ENCODE measurements at regions not wholly inside any gene's neighbourhood (a gene's known extent, or its start where the extent isn't known, plus 50 kb on each side); places are given as distances from the start of the nearest gene placed in this dataset.

GRCh38 chr3:153285194-153285641 is 123.2 kb downstream of the RAP2B start:
- Histone ChIP-seq H3K79me2 (ENCODE audit: control insufficient read depth, insufficient read depth, low read length) (no peaks in the 10 kb centered on the region), H3K27me3 (replicated peaks in 1 of 4; ENCODE audit: control extremely low read depth in 1 of 4, control insufficient read depth in 3 of 4, insufficient read depth in 4 of 4, low read length in 3 of 4) (no peaks in the 10 kb centered on the region), H4K20me1 (ENCODE audit: control insufficient read depth, insufficient read depth, low read length, poor library complexity, severe bottlenecking) (no peaks in the 10 kb centered on the region), H3K27ac (ENCODE audit: low read length in 2 of 2) (no peak overlapping the region), H2AFZ (ENCODE audit: insufficient read depth, low read depth, low read length, poor library complexity, severe bottlenecking) (no peak overlapping the region), H3K36me3 (replicated peaks in 1 of 2; ENCODE audit: control extremely low read depth in 1 of 2, control insufficient read depth in 1 of 2, extremely low read depth in 1 of 2, insufficient read depth in 2 of 2, low read length in 1 of 2) (no peaks in the 10 kb centered on the region), H3K4me2 (replicated peaks; ENCODE audit: low read depth, low read length, poor library complexity, severe bottlenecking) (no peak overlapping the region), H3K9ac (ENCODE audit: low read length) (no peak overlapping the region), H3K9me3 (ENCODE audit: control extremely low read depth in 1 of 3, control insufficient read depth in 2 of 3, insufficient read depth in 1 of 3, low read length in 2 of 3) (peaks cover 0 to 5% (median 0%) of the 10 kb centered on the region in 3 donors), H3K4me1 (ENCODE audit: control insufficient read depth in 2 of 2, insufficient read depth in 2 of 2, low read length in 2 of 2) (peaks cover 0 to 4% of the 10 kb centered on the region in 2 donors), H3K4me3 (ENCODE audit: control extremely low read depth in 1 of 5, extremely low read depth in 1 of 5, insufficient read depth in 1 of 5, low read depth in 2 of 5, low read length in 4 of 5) (no peak overlapping the region)
- no peaks in the 10 kb centered on the region for H3K27me3 Mint-ChIP-seq
- DNase-seq, result no peak
- ChIA-PET CTCF (interaction anchor here (1.3 kb wide), 1 partner anchor 242 kb away, joined by 4 read pairs; no protein-coding TSS in a partner anchor), POLR2A (no interaction called here)
- intact Hi-C loops (cut with micrococcal nuclease), result loop anchor here (5.0 kb wide), 1 partner anchor 123 kb away; the partner anchor contains the start of gene RAP2B
- WGBS (ENCODE audit: insufficient coverage), result no CpG with 5 or more reads among the region's 1 CpG
- no peak for ATAC-seq (ENCODE audit: low read depth)
- no peak overlapping the region for H3K4me3 Mint-ChIP-seq
- no peaks in the 10 kb centered on the region for H3K9me3 Mint-ChIP-seq (ENCODE audit: insufficient read depth)
- TF ChIP-seq EZH2 (IDR thresholded peaks at IDR 0.05; ENCODE audit: borderline replicate concordance, insufficient read depth, low read depth, low read length, poor library complexity, severe bottlenecking) (no peak), CTCF (IDR thresholded peaks at IDR 0.05) (no peak)
- no peak overlapping the region for H3K27ac Mint-ChIP-seq
- H3K4me1 Mint-ChIP-seq, result peaks cover 5% of the 10 kb centered on the region

GRCh38 chr3:153285982-153286381 is 124.0 kb downstream of the RAP2B start:
- no peak overlapping the region for H2AFZ ChIP-seq (ENCODE audit: insufficient read depth, low read depth, low read length, poor library complexity, severe bottlenecking)
- no peaks in the 10 kb centered on the region for H3K9me3 Mint-ChIP-seq (ENCODE audit: insufficient read depth)
- no peak overlapping the region for H3K4me3 Mint-ChIP-seq
- WGBS (ENCODE audit: insufficient coverage), result no CpG with 5 or more reads among the region's 2 CpGs
- peaks cover 0 to 5% (median 0%) of the 10 kb centered on the region in 3 donors for H3K9me3 ChIP-seq (ENCODE audit: control extremely low read depth in 1 of 3, control insufficient read depth in 2 of 3, insufficient read depth in 1 of 3, low read length in 2 of 3)
- TF ChIP-seq CTCF (IDR thresholded peaks at IDR 0.05), result no peak
- no peak for TF ChIP-seq EZH2 (IDR thresholded peaks at IDR 0.05; ENCODE audit: borderline replicate concordance, insufficient read depth, low read depth, low read length, poor library complexity, severe bottlenecking)
- H3K4me1 ChIP-seq (ENCODE audit: control insufficient read depth in 2 of 2, insufficient read depth in 2 of 2, low read length in 2 of 2), result peaks cover 0 to 4% of the 10 kb centered on the region in 2 donors
- H3K27me3 Mint-ChIP-seq, result no peaks in the 10 kb centered on the region
- H3K27ac ChIP-seq (ENCODE audit: low read length in 2 of 2), result no peak overlapping the region
- no peaks in the 10 kb centered on the region for H3K27me3 ChIP-seq (replicated peaks in 1 of 4; ENCODE audit: control extremely low read depth in 1 of 4, control insufficient read depth in 3 of 4, insufficient read depth in 4 of 4, low read length in 3 of 4)
- intact Hi-C loops (cut with micrococcal nuclease), result loop anchor here (5.0 kb wide), 1 partner anchor 124 kb away; the partner anchor contains the start of gene RAP2B
- peaks cover 5% of the 10 kb centered on the region for H3K4me1 Mint-ChIP-seq
- no peak overlapping the region for H3K9ac ChIP-seq (ENCODE audit: low read length)
- ATAC-seq (ENCODE audit: low read depth) (no peak), DNase-seq (no peak)
- H3K27ac Mint-ChIP-seq, result no peak overlapping the region
- no peak overlapping the region for H3K4me3 ChIP-seq (ENCODE audit: control extremely low read depth in 1 of 5, extremely low read depth in 1 of 5, insufficient read depth in 1 of 5, low read depth in 2 of 5, low read length in 4 of 5)
- no peak overlapping the region for H3K4me2 ChIP-seq (replicated peaks; ENCODE audit: low read depth, low read length, poor library complexity, severe bottlenecking)
- H3K79me2 ChIP-seq (ENCODE audit: control insufficient read depth, insufficient read depth, low read length), result no peaks in the 10 kb centered on the region
- H3K36me3 ChIP-seq (replicated peaks in 1 of 2; ENCODE audit: control extremely low read depth in 1 of 2, control insufficient read depth in 1 of 2, extremely low read depth in 1 of 2, insufficient read depth in 2 of 2, low read length in 1 of 2), result no peaks in the 10 kb centered on the region
- ChIA-PET CTCF (no interaction called here), POLR2A (no interaction called here)
- no peaks in the 10 kb centered on the region for H4K20me1 ChIP-seq (ENCODE audit: control insufficient read depth, insufficient read depth, low read length, poor library complexity, severe bottlenecking)
